HCT116 (cell line): ENCODE measurements at regions not wholly inside any gene's neighbourhood (a gene's known extent, or its start where the extent isn't known, plus 50 kb on each side); places are given as distances from the start of the nearest gene placed in this dataset.

Experiments
- ATAC-seq: fragments of 200-7000 bp; cut with Tn5 transposase; 2 replicates; pipeline ENCODE4 v1.9.1; 2020; ENCODE audit warnings: mild to moderate bottlenecking, moderate library complexity
- BruUV-seq: library from RNA; stranded (reverse); fragments of 400-500 nt; replicated peaks from 2 replicates; lab custom pipeline; 2021; lab: Mats Ljungman, UMichigan
- CTCF ChIA-PET: fragments of 300-600 bp; sonication (Branson Sonifier 250); formaldehyde crosslinking; loops from one replicate; lab custom pipeline; 2021; ENCODE audit warnings: antibody characterized with exemption; lab: Charles Lee
- POLR2A ChIA-PET: fragments of 300-600, 350-600 bp; sonication (Branson Sonifier 250); formaldehyde crosslinking; loops from one replicate; lab custom pipeline; 2021; ENCODE audit warnings: antibody characterized with exemption; lab: Charles Lee
- RAD21 ChIA-PET, 2 experiments: fragments of 300-600 bp; sonication (Branson Sonifier 250); formaldehyde crosslinking; loops; one replicate each; lab custom pipeline; 2023; ENCODE audit warnings: low total read pairs in 2 of 2; ENCODE audit not compliant: uncharacterized antibody in 2 of 2, unreplicated experiment in 2 of 2, low non-redundant PET in 1 of 2; lab: Charles Lee
- DNase-seq: peaks from one replicate; pipeline ENCODE4 v3.0.0-alpha.2; 2010; ENCODE audit warnings: low read depth, low spot score
- H2AFZ ChIP-seq: fragments of 200-600 bp; shearing (Covaris generic), sonication (generic); 2 replicates; pipeline ENCODE4 v1.6.1; 2017; ENCODE audit warnings: low read depth, mixed run types, mixed read lengths, antibody characterized with exemption, low read length; ENCODE audit not compliant: poor library complexity, severe bottlenecking
- H3K27ac ChIP-seq: 2 replicates; pipeline ENCODE4 v1.5.1; 2012; ENCODE audit warnings: low read depth, low read length
- H3K27me3 ChIP-seq: fragments of 200-600 bp; sonication (generic); 2 replicates; pipeline ENCODE4 v1.6.1; 2016; ENCODE audit warnings: mixed run types, low read length, mixed read lengths; ENCODE audit not compliant: insufficient read depth
- H3K36me3 ChIP-seq, 2 experiments: fragments of 200-500 bp in 1 of 2; fragments of 200-600 bp in 1 of 2; sonication (Bioruptor generic) in 1 of 2; sonication (generic) in 1 of 2; 2 replicates each; pipeline versions ENCODE4 v1.5.1 to v1.6.1; 2014 to 2016; ENCODE audit warnings: low read length in 2 of 2, inconsistent platforms in 1 of 2, mixed read lengths in 1 of 2, mixed run types in 1 of 2; ENCODE audit not compliant: insufficient read depth in 2 of 2, control insufficient read depth in 1 of 2
- H3K4me1 ChIP-seq, 2 experiments: fragments of 200-600 bp in 1 of 2; sonication (generic) in 1 of 2; 2 replicates each; pipeline versions ENCODE4 v1.5.1 to v1.6.1; 2012 to 2017; ENCODE audit warnings: low read length in 2 of 2, inconsistent platforms in 1 of 2, mild to moderate bottlenecking in 1 of 2, mixed read lengths in 1 of 2, mixed run types in 1 of 2, moderate library complexity in 1 of 2; ENCODE audit not compliant: insufficient read depth in 2 of 2, control insufficient read depth in 1 of 2
- H3K4me2 ChIP-seq: fragments of 200-600 bp; sonication (generic); 2 replicates; pipeline ENCODE4 v1.6.1; 2017; ENCODE audit warnings: mixed run types, low read length, mixed read lengths
- H3K4me3 ChIP-seq, 2 experiments: fragments of 200-600 bp in 1 of 2; sonication (generic) in 1 of 2; replicated peaks in 1 of 2; 2 replicates each; pipeline ENCODE4 v1.5.1; 2011 to 2016; ENCODE audit warnings: low read length in 2 of 2, control low read depth in 1 of 2, low read depth in 1 of 2, mild to moderate bottlenecking in 1 of 2, mixed read lengths in 1 of 2, mixed run types in 1 of 2
- H3K79me2 ChIP-seq: fragments of 200-600 bp; sonication (generic); 2 replicates; pipeline ENCODE4 v1.6.1; 2017; ENCODE audit warnings: mild to moderate bottlenecking, mixed run types, low read length, moderate library complexity, mixed read lengths; ENCODE audit not compliant: insufficient read depth
- H3K9ac ChIP-seq: fragments of 200-600 bp; sonication (generic); 2 replicates; pipeline ENCODE4 v1.6.1; 2016; ENCODE audit warnings: low read length, mixed read lengths
- H3K9me2 ChIP-seq: fragments of 200-600 bp; sonication (generic), shearing (Covaris generic); 2 replicates; pipeline ENCODE4 v1.6.1; 2017; ENCODE audit warnings: mixed run types, mild to moderate bottlenecking, moderate library complexity; ENCODE audit not compliant: insufficient read depth
- H3K9me3 ChIP-seq, 2 experiments: fragments of 200-500 bp in 1 of 2; fragments of 200-600 bp in 1 of 2; sonication (Bioruptor generic) in 1 of 2; sonication (generic) in 1 of 2; 2 replicates each; pipeline ENCODE4 v1.6.1; 2014 to 2017; ENCODE audit warnings: low read length in 2 of 2, mixed read lengths in 2 of 2, inconsistent platforms in 1 of 2, low read depth in 1 of 2, mild to moderate bottlenecking in 1 of 2, mixed run types in 1 of 2, moderate library complexity in 1 of 2; ENCODE audit not compliant: control insufficient read depth in 1 of 2, insufficient read depth in 1 of 2
- H4K20me1 ChIP-seq: fragments of 200-600 bp; sonication (generic), shearing (Covaris generic); 2 replicates; pipeline ENCODE4 v1.6.1; 2017; ENCODE audit warnings: mixed run types, mild to moderate bottlenecking, moderate library complexity; ENCODE audit not compliant: insufficient read depth
- CEBPB ChIP-seq: IDR thresholded peaks from 2 replicates; pipeline ENCODE4 v1.6.1; 2012; ENCODE audit warnings: low read depth
- EGR1 ChIP-seq: IDR thresholded peaks from 2 replicates; pipeline ENCODE4 v1.6.1; 2012; ENCODE audit warnings: low read depth
- EZH2 ChIP-seq: fragments of 200-600 bp; sonication (generic); IDR thresholded peaks from 2 replicates; pipeline ENCODE4 v1.6.1; 2017; ENCODE audit warnings: antibody characterized with exemption, mixed run types
- EZH2phosphoT487 ChIP-seq: fragments of 200-600 bp; IDR thresholded peaks from 2 replicates; pipeline ENCODE4 v1.6.1; 2018; ENCODE audit warnings: antibody characterized with exemption, borderline replicate concordance
- FOSL1 ChIP-seq: IDR thresholded peaks from 2 replicates; pipeline ENCODE4 v1.6.1; 2012; ENCODE audit warnings: low read depth
- JUND ChIP-seq: IDR thresholded peaks from 2 replicates; pipeline ENCODE4 v1.6.1; 2012
- POLR2A ChIP-seq: IDR thresholded peaks from 2 replicates; pipeline ENCODE4 v1.7.0; 2011; ENCODE audit warnings: borderline replicate concordance; ENCODE audit not compliant: insufficient read depth, insufficient read length; ENCODE audit errors: extremely low read depth
- SIN3A ChIP-seq: IDR thresholded peaks from 2 replicates; pipeline ENCODE4 v1.6.1; 2012; ENCODE audit warnings: low read depth
- TCF7L2 ChIP-seq: IDR thresholded peaks from 2 replicates; pipeline ENCODE4 v1.7.0; 2011; ENCODE audit warnings: borderline replicate concordance, inconsistent platforms; ENCODE audit not compliant: insufficient read depth, insufficient read length; ENCODE audit errors: extremely low read depth
- ZFX ChIP-seq: fragments of 450-650 bp; IDR thresholded peaks from 2 replicates; pipeline ENCODE4 v1.6.1; 2017
- intact Hi-C: fragments of 100-400 bp; cut with micrococcal nuclease; formaldehyde crosslinking; loops from 2 replicates; pipeline ENCODE4 v1.10.0; 2022
- TF ChIP-seq, protein P1 (sequence below): IDR thresholded peaks from 2 replicates; pipeline ENCODE4 v1.6.1; 2012
- TF ChIP-seq, protein P2 (sequence below), 3 experiments: fragments of 200-600 bp in 1 of 3; sonication (generic) in 1 of 3; IDR thresholded peaks in 2 of 3; conservative IDR thresholded peaks in 1 of 3; 2 replicates each; pipeline ENCODE4 v1.5.1; 2012 to 2017; ENCODE audit warnings: low read depth in 2 of 3, low read length in 2 of 3, antibody characterized with exemption in 1 of 3, borderline replicate concordance in 1 of 3, control low read depth in 1 of 3, mild to moderate bottlenecking in 1 of 3, mixed read lengths in 1 of 3, mixed run types in 1 of 3, moderate library complexity in 1 of 3; ENCODE audit not compliant: insufficient read depth in 1 of 3

DNA sequence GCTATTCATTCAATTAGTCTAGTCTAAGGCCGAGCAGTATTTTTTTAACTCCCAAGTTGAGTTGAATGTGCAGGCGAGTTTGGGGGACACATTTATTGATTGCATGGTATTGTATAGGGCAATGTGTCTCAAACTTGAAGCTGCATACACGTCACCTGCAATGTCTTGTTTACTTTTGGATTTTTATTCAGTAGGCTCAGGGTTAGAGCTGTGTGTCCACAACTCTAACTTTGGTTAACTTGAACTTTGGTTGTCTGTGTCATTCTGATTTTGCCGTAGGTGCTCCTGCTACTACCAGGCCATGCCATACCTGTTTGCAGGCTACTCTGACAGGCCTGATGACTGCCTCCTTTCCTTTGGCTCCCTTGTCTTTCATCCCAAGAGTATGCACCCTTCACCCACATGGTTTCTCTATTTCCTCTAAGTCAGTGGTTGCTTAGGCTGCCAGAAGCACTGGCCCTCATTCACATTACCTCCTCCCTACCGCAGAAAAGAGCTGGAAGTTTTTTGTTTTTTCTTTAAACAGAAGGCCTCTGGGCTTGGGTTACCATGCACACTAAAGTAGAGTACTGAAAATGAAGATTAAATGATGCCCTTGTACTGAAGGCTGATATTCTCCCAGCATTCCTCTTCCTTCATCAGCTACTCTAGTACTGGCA lies 219.4 kb upstream of the SPOPL start:
- Histone ChIP-seq H4K20me1 (no peaks in the 10 kb centered on the region), H3K36me3 (no peaks in the 10 kb centered on the region), H3K9ac (no peak overlapping the region), H3K27ac (no peak overlapping the region), H3K4me1 (no peaks in the 10 kb centered on the region), H3K79me2 (no peaks in the 10 kb centered on the region), H3K9me2 (no peaks in the 10 kb centered on the region), H3K4me3 (no peak overlapping the region), H3K27me3 (no peaks in the 10 kb centered on the region), H3K9me3 (no peaks in the 10 kb centered on the region), H3K4me2 (no peak overlapping the region), H2AFZ (no peak overlapping the region)
- intact Hi-C loops = no loop called here
- ATAC-seq (no peak), DNase-seq (no peak)
- BruUV-seq = no TSS peak
- ChIA-PET CTCF (no interaction called here), RAD21 (no interaction called here), POLR2A (no interaction called here)
- no peak for TF ChIP-seq ZFX
- TF ChIP-seq SIN3A = no peak
- TF ChIP-seq FOSL1 = no peak
- TF ChIP-seq, protein P1, sequence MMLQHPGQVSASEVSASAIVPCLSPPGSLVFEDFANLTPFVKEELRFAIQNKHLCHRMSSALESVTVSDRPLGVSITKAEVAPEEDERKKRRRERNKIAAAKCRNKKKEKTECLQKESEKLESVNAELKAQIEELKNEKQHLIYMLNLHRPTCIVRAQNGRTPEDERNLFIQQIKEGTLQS = no peak
- TF ChIP-seq EGR1 = no peak
- TF ChIP-seq, protein P2, sequence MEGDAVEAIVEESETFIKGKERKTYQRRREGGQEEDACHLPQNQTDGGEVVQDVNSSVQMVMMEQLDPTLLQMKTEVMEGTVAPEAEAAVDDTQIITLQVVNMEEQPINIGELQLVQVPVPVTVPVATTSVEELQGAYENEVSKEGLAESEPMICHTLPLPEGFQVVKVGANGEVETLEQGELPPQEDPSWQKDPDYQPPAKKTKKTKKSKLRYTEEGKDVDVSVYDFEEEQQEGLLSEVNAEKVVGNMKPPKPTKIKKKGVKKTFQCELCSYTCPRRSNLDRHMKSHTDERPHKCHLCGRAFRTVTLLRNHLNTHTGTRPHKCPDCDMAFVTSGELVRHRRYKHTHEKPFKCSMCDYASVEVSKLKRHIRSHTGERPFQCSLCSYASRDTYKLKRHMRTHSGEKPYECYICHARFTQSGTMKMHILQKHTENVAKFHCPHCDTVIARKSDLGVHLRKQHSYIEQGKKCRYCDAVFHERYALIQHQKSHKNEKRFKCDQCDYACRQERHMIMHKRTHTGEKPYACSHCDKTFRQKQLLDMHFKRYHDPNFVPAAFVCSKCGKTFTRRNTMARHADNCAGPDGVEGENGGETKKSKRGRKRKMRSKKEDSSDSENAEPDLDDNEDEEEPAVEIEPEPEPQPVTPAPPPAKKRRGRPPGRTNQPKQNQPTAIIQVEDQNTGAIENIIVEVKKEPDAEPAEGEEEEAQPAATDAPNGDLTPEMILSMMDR (IDR thresholded peaks at IDR 0.05 in 2 of 3, conservative IDR thresholded peaks at IDR 0.05 in 1 of 3; ENCODE audit: borderline replicate concordance in 1 of 3, insufficient read depth in 1 of 3, low read depth in 2 of 3, low read length in 2 of 3) = no peak
- TF ChIP-seq EZH2 = no peak
- TF ChIP-seq TCF7L2 = no peak
- TF ChIP-seq JUND = no peak
- TF ChIP-seq POLR2A = no peak
- no peak for TF ChIP-seq CEBPB
- TF ChIP-seq EZH2phosphoT487 = no peak
